Immature natural killer cell (primary cell): ENCODE measurements at regions not wholly inside any gene's neighbourhood (a gene's known extent, or its start where the extent isn't known, plus 50 kb on each side); places are given as distances from the start of the nearest gene placed in this dataset.

Source experiments
- DNase-seq, 3 donors: peaks; one replicate each; pipeline ENCODE4 v3.0.0; 2022; ENCODE audit warnings: mixed read lengths in 1 of 3
- H3K27ac Mint-ChIP-seq, 6 donors: one replicate each; pipeline ENCODE4 v1.8.0; 2020; ENCODE audit warnings: mixed read lengths in 6 of 6, mild to moderate bottlenecking in 5 of 6, inconsistent platforms in 4 of 6, moderate library complexity in 3 of 6
- H3K27me3 Mint-ChIP-seq, 3 donors: one replicate each; pipeline ENCODE4 v1.8.0; 2020 to 2021; ENCODE audit warnings: low read depth in 3 of 3, mild to moderate bottlenecking in 3 of 3, mixed read lengths in 3 of 3, moderate library complexity in 3 of 3, inconsistent platforms in 1 of 3
- H3K36me3 Mint-ChIP-seq, 3 donors: one replicate each; pipeline ENCODE4 v1.8.0; 2020; ENCODE audit warnings: mixed read lengths in 3 of 3, inconsistent platforms in 2 of 3, mild to moderate bottlenecking in 2 of 3
- H3K4me1 Mint-ChIP-seq, 2 donors: one replicate each; pipeline ENCODE4 v1.8.0; 2020; ENCODE audit warnings: inconsistent platforms in 2 of 2, mild to moderate bottlenecking in 2 of 2, mixed read lengths in 2 of 2, moderate library complexity in 1 of 2
- H3K4me3 Mint-ChIP-seq, 5 donors: one replicate each; pipeline ENCODE4 v1.8.0; 2020; ENCODE audit warnings: mild to moderate bottlenecking in 5 of 5, mixed read lengths in 5 of 5, inconsistent platforms in 3 of 5, moderate library complexity in 3 of 5
- H3K9me3 Mint-ChIP-seq, 6 donors: one replicate each; pipeline ENCODE4 v1.8.0; 2020; ENCODE audit warnings: mild to moderate bottlenecking in 6 of 6, mixed read lengths in 6 of 6, inconsistent platforms in 4 of 6, moderate library complexity in 3 of 6

- peaks cover 0 to 1% (median 0%) of the 10 kb centered on the region in 3 donors for H3K27me3 Mint-ChIP-seq
- H3K36me3 Mint-ChIP-seq = peaks cover 0 to 4% (median 0%) of the 10 kb centered on the region in 3 donors
- no peak overlapping the region for H3K4me3 Mint-ChIP-seq
- no peaks in the 10 kb centered on the region for H3K4me1 Mint-ChIP-seq
- no peak for DNase-seq
- no peak overlapping the region for H3K27ac Mint-ChIP-seq
- H3K9me3 Mint-ChIP-seq = peaks cover 0 to 21% (median 8%) of the 10 kb centered on the region in 6 donors
Observed at GRCh38 chr7:41315764-41316163, 387.1 kb downstream of the INHBA start.

- Mint-ChIP-seq H3K4me3 (no peak overlapping the region), H3K36me3 (no peaks in the 10 kb centered on the region), H3K9me3 (peaks cover 0 to 12% (median 2%) of the 10 kb centered on the region in 6 donors), H3K27ac (no peak overlapping the region), H3K4me1 (no peaks in the 10 kb centered on the region), H3K27me3 (peaks cover 0 to 3% (median 0%) of the 10 kb centered on the region in 3 donors)
- DNase-seq = no peak
Observed at GRCh38 chr7:41313171-41313570, 389.7 kb downstream of the INHBA start.

GRCh38 chr7:41312235-41312634 lies 390.7 kb downstream of the INHBA start:
- Mint-ChIP-seq H3K27ac (no peak overlapping the region), H3K9me3 (peaks cover 0 to 12% (median 2%) of the 10 kb centered on the region in 6 donors), H3K36me3 (no peaks in the 10 kb centered on the region), H3K4me1 (no peaks in the 10 kb centered on the region), H3K4me3 (no peak overlapping the region), H3K27me3 (peaks cover 0 to 2% (median 0%) of the 10 kb centered on the region in 3 donors)
- DNase-seq = no peak

- Mint-ChIP-seq H3K4me1 (no peaks in the 10 kb centered on the region), H3K27ac (no peak overlapping the region), H3K9me3 (peaks cover 0 to 10% (median 0%) of the 10 kb centered on the region in 6 donors), H3K4me3 (no peak overlapping the region), H3K27me3 (peaks cover 0 to 2% (median 0%) of the 10 kb centered on the region in 3 donors), H3K36me3 (no peaks in the 10 kb centered on the region)
- DNase-seq = no peak
Observed at GRCh38 chr7:41311301-41311700, 391.6 kb downstream of the INHBA start.

- H3K4me1 Mint-ChIP-seq = no peaks in the 10 kb centered on the region
- peaks cover 0 to 11% (median 4%) of the 10 kb centered on the region in 6 donors for H3K9me3 Mint-ChIP-seq
- no peak overlapping the region for H3K27ac Mint-ChIP-seq
- peaks cover 0 to 2% (median 0%) of the 10 kb centered on the region in 3 donors for H3K27me3 Mint-ChIP-seq
- no peaks in the 10 kb centered on the region for H3K36me3 Mint-ChIP-seq
- H3K4me3 Mint-ChIP-seq = no peak overlapping the region
- DNase-seq = no peak
Observed at GRCh38 chr7:41306486-41306885, 396.4 kb downstream of the INHBA start.

- no peak for DNase-seq
- peaks cover 0 to 3% (median 0%) of the 10 kb centered on the region in 3 donors for H3K36me3 Mint-ChIP-seq
- peaks cover 2 to 15% (median 6%) of the 10 kb centered on the region in 6 donors for H3K9me3 Mint-ChIP-seq
- peaks cover 0 to 1% (median 0%) of the 10 kb centered on the region in 3 donors for H3K27me3 Mint-ChIP-seq
- no peak overlapping the region for H3K4me3 Mint-ChIP-seq
- H3K27ac Mint-ChIP-seq = no peak overlapping the region
- H3K4me1 Mint-ChIP-seq = no peaks in the 10 kb centered on the region
Observed at GRCh38 chr7:41305001-41305400, 397.9 kb downstream of the INHBA start.

- DNase-seq = no peak
- Mint-ChIP-seq H3K4me1 (no peaks in the 10 kb centered on the region), H3K4me3 (no peak overlapping the region), H3K27ac (no peak overlapping the region), H3K9me3 (peaks cover 2 to 15% (median 6%) of the 10 kb centered on the region in 6 donors), H3K36me3 (peaks cover 0 to 3% (median 0%) of the 10 kb centered on the region in 3 donors), H3K27me3 (peaks cover 0 to 1% (median 0%) of the 10 kb centered on the region in 3 donors)
Observed at GRCh38 chr7:41303709-41304108, 399.2 kb downstream of the INHBA start.

- no peak overlapping the region for H3K4me3 Mint-ChIP-seq
- H3K27ac Mint-ChIP-seq = no peak overlapping the region
- DNase-seq = no peak
- H3K9me3 Mint-ChIP-seq = peaks cover 0 to 12% (median 4%) of the 10 kb centered on the region in 6 donors
- peaks cover 0 to 3% (median 0%) of the 10 kb centered on the region in 3 donors for H3K36me3 Mint-ChIP-seq
- H3K4me1 Mint-ChIP-seq = no peaks in the 10 kb centered on the region
- H3K27me3 Mint-ChIP-seq = peaks cover 0 to 3% (median 0%) of the 10 kb centered on the region in 3 donors
Observed at GRCh38 chr7:41298409-41298808, 404.5 kb downstream of the INHBA start.

- H3K4me1 Mint-ChIP-seq = no peaks in the 10 kb centered on the region
- no peak for DNase-seq
- no peak overlapping the region for H3K4me3 Mint-ChIP-seq
- peaks cover 0 to 3% (median 0%) of the 10 kb centered on the region in 3 donors for H3K36me3 Mint-ChIP-seq
- peaks cover 0 to 3% (median 2%) of the 10 kb centered on the region in 3 donors for H3K27me3 Mint-ChIP-seq
- H3K27ac Mint-ChIP-seq = no peak overlapping the region
- H3K9me3 Mint-ChIP-seq = peaks cover 0 to 10% (median 4%) of the 10 kb centered on the region in 6 donors
Observed at GRCh38 chr7:41297166-41297565, 405.7 kb downstream of the INHBA start.

- no peak for DNase-seq
- H3K27me3 Mint-ChIP-seq = peaks cover 0 to 2% (median 2%) of the 10 kb centered on the region in 3 donors
- no peaks in the 10 kb centered on the region for H3K36me3 Mint-ChIP-seq
- no peak overlapping the region for H3K4me3 Mint-ChIP-seq
- H3K27ac Mint-ChIP-seq = no peak overlapping the region
- H3K9me3 Mint-ChIP-seq = peaks cover 0 to 5% (median 2%) of the 10 kb centered on the region in 6 donors
- H3K4me1 Mint-ChIP-seq = no peaks in the 10 kb centered on the region
Observed at GRCh38 chr7:41295455-41295815, 407.5 kb downstream of the INHBA start.

GRCh38 chr7:41294556-41295454 lies 408.1 kb downstream of the INHBA start:
- no peak overlapping the region for H3K4me3 Mint-ChIP-seq
- H3K4me1 Mint-ChIP-seq = no peaks in the 10 kb centered on the region
- H3K9me3 Mint-ChIP-seq = peaks cover 0 to 7% (median 2%) of the 10 kb centered on the region in 6 donors
- no peaks in the 10 kb centered on the region for H3K36me3 Mint-ChIP-seq
- no peak for DNase-seq
- H3K27me3 Mint-ChIP-seq = peaks cover 0 to 2% (median 2%) of the 10 kb centered on the region in 3 donors
- H3K27ac Mint-ChIP-seq = no peak overlapping the region

GRCh38 chr7:41292487-41292886 lies 410.4 kb downstream of the INHBA start:
- H3K36me3 Mint-ChIP-seq = no peaks in the 10 kb centered on the region
- no peak for DNase-seq
- no peak overlapping the region for H3K27ac Mint-ChIP-seq
- no peak overlapping the region for H3K4me3 Mint-ChIP-seq
- peaks cover 0 to 4% (median 2%) of the 10 kb centered on the region in 6 donors for H3K9me3 Mint-ChIP-seq
- no peaks in the 10 kb centered on the region for H3K4me1 Mint-ChIP-seq
- peaks cover 0 to 2% (median 2%) of the 10 kb centered on the region in 3 donors for H3K27me3 Mint-ChIP-seq

GRCh38 chr7:41287559-41288335 lies 415.1 kb downstream of the INHBA start:
- H3K27me3 Mint-ChIP-seq = no peaks in the 10 kb centered on the region

GRCh38 chr7:41280491-41280890 lies 422.4 kb downstream of the INHBA start:
- no peak overlapping the region for H3K4me3 Mint-ChIP-seq
- no peaks in the 10 kb centered on the region for H3K4me1 Mint-ChIP-seq
- peaks cover 4 to 33% (median 6%) of the 10 kb centered on the region in 6 donors for H3K9me3 Mint-ChIP-seq
- peaks cover 0 to 2% (median 2%) of the 10 kb centered on the region in 3 donors for H3K27me3 Mint-ChIP-seq
- no peak for DNase-seq
- H3K36me3 Mint-ChIP-seq = peaks cover 0 to 7% (median 4%) of the 10 kb centered on the region in 3 donors
- no peak overlapping the region for H3K27ac Mint-ChIP-seq

More at GRCh38 chr7:41287559-41288335, 415.1 kb downstream of the INHBA start:
- Mint-ChIP-seq H3K36me3 (peaks cover 0 to 3% (median 0%) of the 10 kb centered on the region in 3 donors), H3K9me3 (peaks cover 2 to 12% (median 5%) of the 10 kb centered on the region in 6 donors), H3K4me1 (no peaks in the 10 kb centered on the region), H3K4me3 (no peak overlapping the region), H3K27ac (no peak overlapping the region)
- no peak for DNase-seq
